ENCODE measurements at regions not wholly inside any gene's neighbourhood (a gene's known extent, or its start where the extent isn't known, plus 50 kb on each side); places are given as distances from the start of the nearest gene placed in this dataset.
"Not testable (repeated sequence)": the region's sequence is repeated elsewhere in the genome, so short reads cannot be mapped to it uniquely, and the experiment has no call there.

DNA sequence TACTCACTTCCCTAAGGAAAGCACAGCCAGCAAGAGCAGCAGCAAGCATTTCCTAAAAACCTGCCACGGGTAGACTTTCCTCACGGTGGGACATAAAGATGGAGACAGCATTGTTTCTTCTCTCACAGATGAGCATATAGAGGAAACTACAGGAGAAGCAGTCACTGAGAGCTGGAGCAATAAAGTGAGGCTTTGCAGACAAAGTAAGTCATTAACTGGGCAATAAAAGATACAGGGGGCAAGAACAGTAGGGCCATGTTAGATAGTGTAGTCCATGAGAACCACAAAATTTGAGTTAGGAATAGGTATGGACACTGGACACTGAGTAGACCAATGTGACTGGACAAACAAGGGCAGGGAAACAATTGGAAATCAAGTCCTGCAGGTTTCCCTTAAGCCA lies 240.1 kb upstream of the NFIA start:
- no peak for DNase-seq
- Mint-ChIP-seq H3K36me3 (ENCODE audit: unreplicated experiment) (no peaks in the 10 kb centered on the region), H3K27ac (ENCODE audit: unreplicated experiment) (no peak overlapping the region), H3K4me1 (ENCODE audit: low read depth, unreplicated experiment) (no peaks in the 10 kb centered on the region), H3K4me3 (ENCODE audit: unreplicated experiment) (no peak overlapping the region), H3K9me3 (ENCODE audit: unreplicated experiment) (peaks cover 2% of the 10 kb centered on the region), H3K27me3 (ENCODE audit: unreplicated experiment) (no peaks in the 10 kb centered on the region)
- no peak for TF ChIP-seq CTCF (IDR thresholded peaks at IDR 0.05; ENCODE audit: partially characterized antibody, unreplicated experiment)

GRCh38 chr1:60841116-60842046 lies 241.0 kb upstream of the NFIA start:
- Mint-ChIP-seq H3K4me1 (ENCODE audit: low read depth, unreplicated experiment) (no peaks in the 10 kb centered on the region), H3K4me3 (ENCODE audit: unreplicated experiment) (no peak overlapping the region), H3K9me3 (ENCODE audit: unreplicated experiment) (peaks cover 2% of the 10 kb centered on the region), H3K36me3 (ENCODE audit: unreplicated experiment) (no peaks in the 10 kb centered on the region), H3K27ac (ENCODE audit: unreplicated experiment) (no peak overlapping the region), H3K27me3 (ENCODE audit: unreplicated experiment) (no peaks in the 10 kb centered on the region)
- no peak for DNase-seq
- no peak for TF ChIP-seq CTCF (IDR thresholded peaks at IDR 0.05; ENCODE audit: partially characterized antibody, unreplicated experiment)

GRCh38 chr1:60840476-60840875 lies 241.9 kb upstream of the NFIA start:
- H3K4me1 Mint-ChIP-seq (ENCODE audit: low read depth, unreplicated experiment); H3K27me3 Mint-ChIP-seq (ENCODE audit: unreplicated experiment); DNase-seq; H3K4me3 Mint-ChIP-seq (ENCODE audit: unreplicated experiment); H3K27ac Mint-ChIP-seq (ENCODE audit: unreplicated experiment); H3K36me3 Mint-ChIP-seq (ENCODE audit: unreplicated experiment); H3K9me3 Mint-ChIP-seq (ENCODE audit: unreplicated experiment): not testable (repeated sequence)

DNA sequence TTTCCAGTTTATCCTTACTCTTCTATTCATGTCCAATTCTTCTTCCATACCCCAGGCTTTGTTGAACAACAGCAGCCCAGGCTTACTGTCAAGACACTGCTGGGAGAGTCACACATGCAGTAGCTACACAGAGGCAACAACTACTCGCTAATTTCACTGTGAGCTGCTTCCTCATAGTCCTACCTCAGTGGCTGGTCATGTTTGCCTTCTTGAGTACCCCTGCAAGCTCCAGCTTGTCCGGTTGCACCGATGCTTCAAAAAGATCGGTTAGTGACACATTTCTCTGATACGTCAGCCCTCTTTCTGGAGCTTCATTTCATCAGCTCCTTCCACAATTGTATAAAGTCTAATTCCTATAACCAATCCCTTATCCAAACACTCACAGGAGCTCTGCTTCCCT lies 246.7 kb upstream of the NFIA start:
- no peak for TF ChIP-seq CTCF (IDR thresholded peaks at IDR 0.05; ENCODE audit: partially characterized antibody, unreplicated experiment)
- no peak for DNase-seq
- Mint-ChIP-seq H3K4me3 (ENCODE audit: unreplicated experiment) (no peak overlapping the region), H3K36me3 (ENCODE audit: unreplicated experiment) (no peaks in the 10 kb centered on the region), H3K4me1 (ENCODE audit: low read depth, unreplicated experiment) (no peaks in the 10 kb centered on the region), H3K9me3 (ENCODE audit: unreplicated experiment) (no peaks in the 10 kb centered on the region), H3K27me3 (ENCODE audit: unreplicated experiment) (no peaks in the 10 kb centered on the region), H3K27ac (ENCODE audit: unreplicated experiment) (no peak overlapping the region)

- DNase-seq: no peak
- H3K9me3 Mint-ChIP-seq (ENCODE audit: unreplicated experiment): no peaks in the 10 kb centered on the region
Measured at GRCh38 chr1:60833173-60833572, 249.2 kb upstream of the NFIA start.

More at GRCh38 chr1:60833173-60833572, 249.2 kb upstream of the NFIA start:
- Mint-ChIP-seq H3K27me3 (ENCODE audit: unreplicated experiment) (no peaks in the 10 kb centered on the region), H3K4me3 (ENCODE audit: unreplicated experiment) (no peak overlapping the region), H3K27ac (ENCODE audit: unreplicated experiment) (no peak overlapping the region), H3K36me3 (ENCODE audit: unreplicated experiment) (no peaks in the 10 kb centered on the region), H3K4me1 (ENCODE audit: low read depth, unreplicated experiment) (no peaks in the 10 kb centered on the region)
- TF ChIP-seq CTCF (IDR thresholded peaks at IDR 0.05; ENCODE audit: partially characterized antibody, unreplicated experiment): no peak

Data from glutamatergic neuron (in vitro differentiated cells).